PC-9 (cell line): ENCODE measurements at regions not wholly inside any gene's neighbourhood (a gene's known extent, or its start where the extent isn't known, plus 50 kb on each side); places are given as distances from the start of the nearest gene placed in this dataset.

Source experiments
- CTCF ChIP-seq: fragments of 200-600 bp; sonication (generic); conservative IDR thresholded peaks from 2 replicates; pipeline ENCODE4 v1.6.1; 2017; ENCODE audit warnings: mixed run types, antibody characterized with exemption, mild to moderate bottlenecking, moderate library complexity
- EZH2 ChIP-seq: fragments of 200-600 bp; sonication (generic); IDR thresholded peaks from 2 replicates; pipeline ENCODE4 v1.8.0; 2017; ENCODE audit warnings: antibody characterized with exemption, low read depth

DNA sequence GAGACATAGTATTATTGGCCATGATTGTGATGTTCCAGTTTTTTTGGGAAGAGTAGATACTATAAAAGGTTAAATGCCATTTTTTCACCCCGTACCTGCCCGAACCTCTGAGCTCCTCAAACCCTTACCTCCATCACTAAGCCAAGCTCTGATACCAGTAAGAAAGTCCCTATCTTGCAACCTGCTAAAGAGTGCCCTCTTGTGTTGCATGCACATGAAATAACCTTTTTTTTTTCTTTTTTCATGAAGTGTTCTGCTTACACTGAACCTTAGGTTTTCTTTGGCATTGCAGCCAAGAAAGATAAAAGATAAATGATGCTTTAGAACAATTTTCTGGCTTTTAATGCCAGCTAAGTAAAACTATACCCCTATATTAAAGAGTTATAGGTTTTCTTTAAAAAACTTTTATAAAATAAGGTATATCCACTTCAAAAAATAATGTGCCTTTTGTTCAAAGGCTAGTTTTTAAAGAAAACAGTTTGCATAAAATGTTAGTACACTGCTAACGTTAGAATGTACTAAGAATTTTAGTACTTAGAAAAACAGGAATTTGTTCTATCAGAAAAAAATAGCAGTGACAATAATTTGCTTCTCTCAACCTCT, 295.3 kb upstream of the PMFBP1 start:
- TF ChIP-seq CTCF: peak; percentile 66; the same call in 1 of the 2 replicates
- no peak for TF ChIP-seq EZH2
